Upper lobe of left lung (tissue), 6 donors: ENCODE measurements at regions not wholly inside any gene's neighbourhood (a gene's known extent, or its start where the extent isn't known, plus 50 kb on each side); places are given as distances from the start of the nearest gene placed in this dataset.

Source experiments
- ATAC-seq, 2 donors: fragments of 200-7000 bp; cut with Tn5 transposase; one replicate each; pipeline ENCODE4 v1.9.1; 2022; ENCODE audit warnings: mild to moderate bottlenecking in 2 of 2, moderate library complexity in 2 of 2; ENCODE audit not compliant: low FRiP score in 2 of 2
- DNase-seq, 2 donors: peaks; one replicate each; pipeline ENCODE4 v3.0.0-alpha.2; 2019 to 2020
- H3K27ac ChIP-seq, 4 donors: fragments of 200-600 bp; sonication (generic); one replicate each; pipeline ENCODE4 v1.5.1; 2016 to 2019
- H3K27me3 ChIP-seq, 4 donors: fragments of 200-600 bp; sonication (generic); one replicate each; pipeline ENCODE4 v1.5.1; 2017 to 2019
- H3K36me3 ChIP-seq, 4 donors: fragments of 200-600 bp; sonication (generic); one replicate each; pipeline ENCODE4 v1.5.1; 2016 to 2019
- H3K4me1 ChIP-seq, 4 donors: fragments of 200-600 bp; sonication (generic); one replicate each; pipeline ENCODE4 v1.5.1; 2018 to 2019
- H3K4me3 ChIP-seq, 4 donors: fragments of 200-600 bp; sonication (generic); one replicate each; pipeline ENCODE4 v1.5.1; 2017 to 2019; ENCODE audit warnings: mild to moderate bottlenecking in 2 of 4, moderate library complexity in 1 of 4
- H3K9me3 ChIP-seq, 4 donors: fragments of 200-600 bp; sonication (generic); one replicate each; pipeline ENCODE4 v1.5.1; 2018 to 2019
- CTCF ChIP-seq, 6 experiments: fragments of 450-650 bp in 4 of 6; fragments of 200-600 bp in 2 of 6; sonication (generic) in 2 of 6; IDR thresholded peaks; one replicate each; pipeline ENCODE4 v1.5.1; 2016 to 2019; ENCODE audit warnings: antibody characterized with exemption in 6 of 6
- EP300 ChIP-seq, 4 donors: sonication (generic); formaldehyde crosslinking; IDR thresholded peaks; one replicate each; pipeline ENCODE4 v1.5.1; 2017; ENCODE audit warnings: antibody characterized with exemption in 4 of 4, control low read depth in 2 of 4
- POLR2A ChIP-seq, 4 donors: fragments of 450-650 bp; IDR thresholded peaks; one replicate each; pipeline ENCODE4 v1.5.1; 2016 to 2017; ENCODE audit warnings: antibody characterized with exemption in 4 of 4, mild to moderate bottlenecking in 2 of 4
- POLR2AphosphoS5 ChIP-seq, 2 donors: sonication (generic); formaldehyde crosslinking; IDR thresholded peaks; one replicate each; pipeline ENCODE4 v1.5.1; 2017; ENCODE audit warnings: antibody characterized with exemption in 2 of 2
- WGBS, 2 donors: methylation state at CpG; one replicate each; pipeline ENCODE4 v1.1.5; 2017 to 2018; 5-methylcytosine and 5-hydroxymethylcytosine counted together
- donor health status: DM: no; HTN: no; CAD: no; lungs with moderate emphysema.
- donor health status: DM: no; HTN: yes; CAD: no; lungs with severe emphysema.

- DNase-seq (no peak), ATAC-seq (no peak)
- no peaks in the 10 kb centered on the region for H3K36me3 ChIP-seq
- WGBS, 2 donors: 90 to 91% methylated on average over 2 of the region's 2 CpGs
- H3K9me3 ChIP-seq: no peaks in the 10 kb centered on the region
- TF ChIP-seq CTCF (IDR thresholded peaks at IDR 0.05) (no peak), POLR2A (IDR thresholded peaks at IDR 0.05) (no peak), EP300 (IDR thresholded peaks at IDR 0.05) (no peak), POLR2AphosphoS5 (IDR thresholded peaks at IDR 0.05) (no peak)
- no peaks in the 10 kb centered on the region for H3K27me3 ChIP-seq
- no peak overlapping the region for H3K27ac ChIP-seq
- H3K4me1 ChIP-seq: no peaks in the 10 kb centered on the region
- no peak overlapping the region for H3K4me3 ChIP-seq
Observed at GRCh38 chr4:100285121-100285520, 94.9 kb upstream of the DDIT4L start.

GRCh38 chr4:100284129-100284880, 94.0 kb upstream of the DDIT4L start:
- Histone ChIP-seq H3K36me3 (no peaks in the 10 kb centered on the region), H3K27me3 (no peaks in the 10 kb centered on the region), H3K27ac (no peak overlapping the region), H3K9me3 (no peaks in the 10 kb centered on the region), H3K4me3 (no peak overlapping the region), H3K4me1 (no peaks in the 10 kb centered on the region)
- no peak for TF ChIP-seq EP300 (IDR thresholded peaks at IDR 0.05)
- no peak for TF ChIP-seq CTCF (IDR thresholded peaks at IDR 0.05)
- TF ChIP-seq POLR2A (IDR thresholded peaks at IDR 0.05): no peak
- TF ChIP-seq POLR2AphosphoS5 (IDR thresholded peaks at IDR 0.05): no peak
- no peak for ATAC-seq
- DNase-seq: no peak
- WGBS, 2 donors: 73 to 77% methylated on average over 10 of the region's 10 CpGs

GRCh38 chr4:100280807-100281206, 90.5 kb upstream of the DDIT4L start:
- no peak overlapping the region for H3K27ac ChIP-seq
- no peaks in the 10 kb centered on the region for H3K4me1 ChIP-seq
- H3K36me3 ChIP-seq: no peaks in the 10 kb centered on the region
- H3K9me3 ChIP-seq: no peaks in the 10 kb centered on the region
- 74 to 89% methylated on average over 2 of the region's 2 CpGs for WGBS, 2 donors
- ATAC-seq (no peak), DNase-seq (no peak)
- H3K4me3 ChIP-seq: no peak overlapping the region
- H3K27me3 ChIP-seq: no peaks in the 10 kb centered on the region
- no peak for TF ChIP-seq POLR2A (IDR thresholded peaks at IDR 0.05)
- TF ChIP-seq EP300 (IDR thresholded peaks at IDR 0.05): no peak
- no peak for TF ChIP-seq POLR2AphosphoS5 (IDR thresholded peaks at IDR 0.05)
- TF ChIP-seq CTCF (IDR thresholded peaks at IDR 0.05): no peak

GRCh38 chr4:100278567-100278966, 88.3 kb upstream of the DDIT4L start:
- Histone ChIP-seq H3K36me3 (no peaks in the 10 kb centered on the region), H3K9me3 (no peaks in the 10 kb centered on the region), H3K4me3 (no peak overlapping the region), H3K27ac (no peak overlapping the region), H3K27me3 (no peaks in the 10 kb centered on the region), H3K4me1 (no peaks in the 10 kb centered on the region)
- 89 to 91% methylated on average over 3 of the region's 3 CpGs for WGBS, 2 donors
- no peak for ATAC-seq
- TF ChIP-seq POLR2AphosphoS5 (IDR thresholded peaks at IDR 0.05) (no peak), POLR2A (IDR thresholded peaks at IDR 0.05) (no peak), CTCF (IDR thresholded peaks at IDR 0.05) (no peak), EP300 (IDR thresholded peaks at IDR 0.05) (no peak)
- DNase-seq: no peak

- DNase-seq (no peak), ATAC-seq (no peak)
- Histone ChIP-seq H3K27ac (no peak overlapping the region), H3K4me3 (no peak overlapping the region), H3K4me1 (no peaks in the 10 kb centered on the region), H3K9me3 (peaks cover 0 to 7% (median 0%) of the 10 kb centered on the region in 4 donors), H3K27me3 (no peaks in the 10 kb centered on the region), H3K36me3 (no peaks in the 10 kb centered on the region)
- TF ChIP-seq CTCF (IDR thresholded peaks at IDR 0.05) (no peak), POLR2AphosphoS5 (IDR thresholded peaks at IDR 0.05) (no peak), POLR2A (IDR thresholded peaks at IDR 0.05) (no peak), EP300 (IDR thresholded peaks at IDR 0.05) (no peak)
- WGBS, 2 donors: 84 to 91% methylated on average over 2 of the region's 2 CpGs
Observed at GRCh38 chr4:100269446-100269845, 79.2 kb upstream of the DDIT4L start.
